Activated T-cell treated with anti-CD3 and anti-CD28 coated beads for 24 hours (primary cell): ENCODE measurements at regions not wholly inside any gene's neighbourhood (a gene's known extent, or its start where the extent isn't known, plus 50 kb on each side); places are given as distances from the start of the nearest gene placed in this dataset.
"Not testable (repeated sequence)": the region's sequence is repeated elsewhere in the genome, so short reads cannot be mapped to it uniquely, and the experiment has no call there.

Experiments
- DNase-seq: peaks from one replicate; pipeline ENCODE4 v3.0.0-alpha.2; 2020; ENCODE audit warnings: low read depth

DNA sequence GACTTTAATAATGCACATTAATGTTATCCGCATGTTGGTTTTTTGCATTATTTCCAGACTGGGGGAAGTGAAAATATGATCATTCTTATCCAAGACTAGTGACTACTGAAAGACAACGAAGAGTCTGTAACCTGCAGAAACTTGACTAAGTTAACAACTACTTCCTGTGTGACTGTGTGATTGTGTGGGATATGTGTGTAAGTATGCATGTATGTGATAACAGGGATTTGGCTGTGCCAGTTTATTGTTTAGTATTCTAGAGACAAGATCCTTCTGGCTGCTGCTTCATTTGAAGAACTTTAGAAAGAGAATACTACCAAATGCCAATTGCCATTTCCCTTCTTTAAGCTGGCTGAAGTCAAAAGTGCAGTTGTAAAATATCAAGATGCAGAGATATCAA, 375.7 kb upstream of the PRR16 start:
- no peak for DNase-seq

DNA sequence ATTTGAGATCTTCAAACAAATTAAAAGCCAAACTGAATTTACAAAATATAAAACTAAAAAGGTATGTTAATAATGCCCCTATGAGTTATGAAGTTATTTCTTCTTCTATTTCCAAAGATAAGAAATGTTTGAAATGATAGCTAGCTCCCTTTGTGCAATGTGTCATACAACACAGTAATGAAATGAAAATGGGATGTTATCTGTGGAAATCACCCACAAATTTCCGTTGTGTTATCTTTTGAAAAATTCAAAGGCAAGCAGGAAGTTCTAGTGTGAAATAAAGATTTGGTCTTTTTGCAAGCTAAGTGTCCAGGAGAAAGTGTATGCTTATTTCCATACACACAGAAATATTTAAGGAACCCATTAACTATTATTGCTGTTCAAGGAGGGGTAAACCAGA, 375.3 kb upstream of the PRR16 start:
- DNase-seq: no peak

DNA sequence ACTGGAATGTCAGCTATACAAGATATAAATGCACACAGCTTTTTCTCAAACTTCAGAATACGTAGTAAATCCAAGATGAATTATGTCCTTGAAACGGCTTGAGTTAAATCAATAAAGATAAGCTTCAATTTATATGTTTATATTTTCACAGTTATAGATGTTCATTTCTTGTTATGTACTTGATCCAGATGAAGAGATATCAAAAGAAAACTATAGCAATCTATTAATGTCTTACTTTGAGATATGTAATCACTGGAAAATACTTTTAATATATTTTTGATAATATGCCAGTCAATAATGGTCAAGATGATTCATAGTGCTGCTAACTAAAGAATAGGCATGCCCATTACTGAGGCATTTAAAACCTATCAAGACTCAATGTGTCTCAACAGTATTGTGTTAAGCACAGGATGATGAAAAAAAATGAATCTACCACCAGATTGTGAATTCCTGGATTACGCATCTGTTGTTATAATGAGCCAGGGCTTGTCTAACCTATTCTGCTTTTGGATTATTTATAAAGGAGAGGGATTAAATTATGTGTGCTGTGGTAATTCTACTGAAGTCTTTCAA, 372.6 kb upstream of the PRR16 start:
- no peak for DNase-seq

DNA sequence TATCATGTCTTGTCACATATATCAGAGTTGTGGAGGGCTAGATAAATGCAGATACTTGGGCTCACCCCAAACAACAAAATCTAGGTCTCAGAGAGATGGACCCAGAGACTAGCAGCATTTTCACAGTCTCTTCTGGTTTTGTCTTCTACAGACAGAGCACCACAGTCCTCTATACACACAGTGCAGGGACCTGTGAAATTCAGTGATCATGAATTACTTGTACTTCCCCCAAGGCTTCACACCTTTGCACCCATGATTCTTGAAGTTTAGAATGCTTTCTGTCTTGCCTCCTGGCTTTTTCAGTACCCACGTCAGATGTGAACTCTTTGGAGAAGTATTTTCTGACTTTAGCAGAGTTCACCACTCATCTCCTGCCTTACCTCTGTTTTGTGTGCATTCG, 371.5 kb upstream of the PRR16 start:
- no peak for DNase-seq

GRCh38 chr5:120093178-120093577, 370.9 kb upstream of the PRR16 start:
- no peak for DNase-seq

GRCh38 chr5:120096413-120096812, 367.7 kb upstream of the PRR16 start:
- no peak for DNase-seq

GRCh38 chr5:120098426-120098825, 365.7 kb upstream of the PRR16 start:
- DNase-seq: no peak

DNA sequence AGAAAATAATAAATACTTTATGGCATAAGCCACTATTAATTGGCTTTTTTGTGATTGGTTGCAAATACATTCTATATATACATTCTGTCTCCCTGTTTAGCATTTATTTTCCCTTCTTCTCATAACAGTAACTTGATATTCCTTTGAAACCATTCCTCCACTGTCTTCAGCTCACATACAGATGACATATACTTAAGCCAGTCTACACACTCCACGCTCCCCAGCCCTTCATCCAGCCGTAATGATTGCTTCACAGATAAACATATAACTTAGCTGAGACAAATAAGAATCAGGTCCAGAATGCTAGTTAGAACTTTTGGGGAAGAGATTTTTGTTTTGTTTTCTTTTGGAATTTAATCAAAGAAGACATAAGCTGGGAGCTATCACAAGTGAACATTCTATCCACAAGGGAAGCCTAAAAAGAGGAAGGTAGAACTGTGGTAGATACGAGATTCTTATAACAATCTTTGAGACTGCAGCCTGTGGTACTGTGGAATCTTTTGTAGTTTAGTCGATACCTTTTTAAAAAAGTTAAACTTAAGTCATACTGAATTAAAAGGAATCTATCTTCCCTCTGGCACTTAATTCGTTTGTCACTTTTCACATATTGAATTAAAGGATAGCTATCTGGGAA, 365.1 kb upstream of the PRR16 start:
- DNase-seq: no peak

- DNase-seq: no peak
These were observed 362.3 kb upstream of the PRR16 start for GRCh38 chr5:120101771-120102170.

DNA sequence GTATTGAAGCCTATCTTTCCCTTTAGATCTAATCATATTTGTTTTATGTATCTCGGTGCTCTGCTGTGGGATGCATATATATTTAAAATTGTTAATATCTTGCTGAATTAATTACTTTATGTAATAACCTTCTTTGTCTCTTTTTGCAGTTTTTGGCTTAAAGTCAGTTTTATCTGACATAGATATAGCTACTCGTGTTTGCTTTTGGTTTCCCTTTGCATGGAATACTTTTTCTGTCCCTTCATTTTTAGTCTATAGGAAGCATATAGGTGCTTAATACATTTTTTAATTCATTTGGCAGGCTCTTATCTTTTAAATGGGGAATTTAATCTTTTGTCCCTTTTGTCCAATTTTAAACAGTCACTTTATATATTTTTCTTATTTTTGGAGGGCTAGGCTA, 360.6 kb upstream of the PRR16 start:
- DNase-seq: no peak

- DNase-seq: no peak
These were observed 357.1 kb upstream of the PRR16 start for GRCh38 chr5:120106912-120107525.

- DNase-seq: no peak
These were observed 355.4 kb upstream of the PRR16 start for GRCh38 chr5:120108586-120109248.

DNA sequence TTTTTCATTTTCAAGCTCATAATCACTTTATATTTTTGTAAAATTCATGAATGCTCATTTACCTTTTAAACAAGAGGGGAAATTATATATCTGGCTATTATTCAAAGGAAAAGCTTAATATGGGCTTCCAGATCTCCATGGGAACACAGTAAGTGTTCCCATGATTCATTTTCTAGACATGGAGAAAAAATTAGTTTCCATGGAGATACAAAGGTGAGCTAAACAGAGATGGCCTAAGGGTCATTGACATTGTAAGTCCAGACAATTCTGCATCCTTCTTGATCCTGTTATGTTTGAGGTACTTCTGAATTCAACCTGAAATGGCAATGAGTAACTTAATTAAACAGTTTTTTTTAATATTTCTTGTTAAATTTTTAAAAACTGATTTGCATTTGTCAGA, 341.4 kb upstream of the PRR16 start:
- DNase-seq: no peak

DNA sequence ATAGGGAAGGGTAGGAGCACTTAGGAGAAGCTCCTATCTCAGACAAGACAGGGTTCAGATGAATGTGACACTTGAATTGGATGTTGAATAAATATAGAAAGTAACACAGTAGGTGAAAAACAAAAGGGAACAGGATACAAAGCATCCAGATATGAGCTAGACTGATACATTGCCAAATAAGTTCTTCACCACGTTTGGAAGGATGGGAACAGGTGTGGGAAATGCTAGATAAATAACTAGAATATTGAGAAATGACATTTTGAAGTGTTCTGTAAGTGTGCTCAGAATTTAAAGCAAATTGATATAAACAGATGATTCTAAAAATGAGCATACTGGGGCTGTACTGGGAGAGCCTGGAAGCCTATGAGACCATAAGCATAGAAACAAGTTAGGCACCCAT, 340.1 kb upstream of the PRR16 start:
- no peak for DNase-seq

DNA sequence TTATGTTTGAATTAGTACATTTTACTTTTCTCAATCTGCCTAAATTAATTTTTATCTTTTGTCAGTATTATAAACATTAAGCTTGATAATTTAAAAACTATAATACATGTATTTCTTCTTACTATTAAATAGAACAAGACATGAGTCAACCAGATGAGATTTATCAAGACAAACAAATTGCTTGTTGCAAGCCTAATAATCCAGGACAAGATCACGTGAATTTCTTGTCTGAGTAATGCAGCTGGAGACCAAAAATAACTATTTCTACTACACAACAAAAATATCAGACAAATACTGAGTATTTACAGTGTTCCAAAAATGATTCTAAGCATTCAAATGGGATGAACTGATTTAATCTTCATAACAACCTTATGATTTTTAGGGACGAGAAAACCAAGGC, 339.1 kb upstream of the PRR16 start:
- no peak for DNase-seq

GRCh38 chr5:120132347-120132746, 331.8 kb upstream of the PRR16 start:
- not testable (repeated sequence) for DNase-seq

GRCh38 chr5:120134944-120135343, 329.2 kb upstream of the PRR16 start:
- DNase-seq: no peak

- no peak for DNase-seq
These were observed 326.5 kb upstream of the PRR16 start for GRCh38 chr5:120137582-120137981.

GRCh38 chr5:120139039-120139438, 325.1 kb upstream of the PRR16 start:
- DNase-seq: no peak

DNA sequence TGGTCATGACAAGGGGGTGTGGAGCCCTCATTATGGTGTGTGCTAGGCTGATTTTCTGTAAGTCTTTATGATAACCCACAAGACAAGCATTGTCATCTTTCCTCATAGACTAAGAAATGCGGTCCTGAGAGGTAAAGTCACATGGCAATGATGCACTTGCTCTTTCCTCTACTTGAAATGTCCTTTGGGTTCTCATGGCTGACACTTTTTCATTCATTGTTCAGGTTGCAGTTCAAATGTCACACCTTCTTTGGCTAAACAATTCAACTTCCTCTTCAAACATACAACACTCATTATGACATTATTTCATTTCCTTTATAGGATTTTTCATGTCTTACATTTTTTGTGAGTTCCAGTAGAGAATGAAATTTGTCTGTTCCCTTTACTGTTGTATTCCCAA, 323.6 kb upstream of the PRR16 start:
- DNase-seq: no peak

DNA sequence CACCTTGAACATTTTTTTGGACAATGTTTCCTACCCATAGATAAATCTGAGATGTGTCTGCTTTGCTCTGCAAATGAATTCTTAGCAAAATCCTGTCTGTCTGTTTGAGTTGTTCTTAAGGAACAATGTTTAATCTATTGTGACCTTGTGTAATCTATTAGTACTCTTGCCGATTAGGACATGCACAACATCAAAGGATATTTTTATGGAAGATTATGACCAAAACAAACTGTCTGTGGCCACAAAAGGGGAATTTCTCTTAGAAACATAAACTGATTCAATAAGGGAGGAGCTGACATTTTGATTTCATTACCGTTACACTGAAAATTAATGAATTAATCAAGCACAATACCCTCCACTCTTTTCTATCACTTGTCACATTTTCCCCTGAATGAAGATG, 323.0 kb upstream of the PRR16 start:
- DNase-seq: no peak

DNA sequence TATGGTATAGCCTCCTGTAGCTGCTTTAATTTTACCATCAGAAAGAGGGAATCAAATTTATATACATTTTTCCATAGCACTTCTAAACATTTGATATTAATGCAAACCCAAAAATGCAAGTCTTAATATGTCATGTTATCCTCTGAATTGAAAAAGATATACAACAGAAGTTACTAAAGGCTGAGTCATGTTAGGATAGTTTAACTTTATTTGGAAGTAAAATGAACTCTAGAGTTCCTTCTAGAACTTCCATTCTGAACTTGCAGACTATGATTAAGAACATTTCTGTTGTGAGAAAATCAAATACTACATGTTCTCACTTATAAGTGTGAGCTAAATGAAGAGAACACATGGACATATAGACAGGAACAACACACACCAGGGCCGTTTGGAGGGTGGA, 317.3 kb upstream of the PRR16 start:
- DNase-seq: no peak

GRCh38 chr5:120147911-120148310, 316.2 kb upstream of the PRR16 start:
- DNase-seq: not testable (repeated sequence)
